ENCODE measurements at regions not wholly inside any gene's neighbourhood (a gene's known extent, or its start where the extent isn't known, plus 50 kb on each side); places are given as distances from the start of the nearest gene placed in this dataset.

GRCh38 chr2:150153646-150154307 lies 333.7 kb downstream of the RND3 start:
- TF ChIP-seq, protein P1, sequence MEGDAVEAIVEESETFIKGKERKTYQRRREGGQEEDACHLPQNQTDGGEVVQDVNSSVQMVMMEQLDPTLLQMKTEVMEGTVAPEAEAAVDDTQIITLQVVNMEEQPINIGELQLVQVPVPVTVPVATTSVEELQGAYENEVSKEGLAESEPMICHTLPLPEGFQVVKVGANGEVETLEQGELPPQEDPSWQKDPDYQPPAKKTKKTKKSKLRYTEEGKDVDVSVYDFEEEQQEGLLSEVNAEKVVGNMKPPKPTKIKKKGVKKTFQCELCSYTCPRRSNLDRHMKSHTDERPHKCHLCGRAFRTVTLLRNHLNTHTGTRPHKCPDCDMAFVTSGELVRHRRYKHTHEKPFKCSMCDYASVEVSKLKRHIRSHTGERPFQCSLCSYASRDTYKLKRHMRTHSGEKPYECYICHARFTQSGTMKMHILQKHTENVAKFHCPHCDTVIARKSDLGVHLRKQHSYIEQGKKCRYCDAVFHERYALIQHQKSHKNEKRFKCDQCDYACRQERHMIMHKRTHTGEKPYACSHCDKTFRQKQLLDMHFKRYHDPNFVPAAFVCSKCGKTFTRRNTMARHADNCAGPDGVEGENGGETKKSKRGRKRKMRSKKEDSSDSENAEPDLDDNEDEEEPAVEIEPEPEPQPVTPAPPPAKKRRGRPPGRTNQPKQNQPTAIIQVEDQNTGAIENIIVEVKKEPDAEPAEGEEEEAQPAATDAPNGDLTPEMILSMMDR (IDR thresholded peaks at IDR 0.05), result no peak
- TF ChIP-seq POLR2A (IDR thresholded peaks at IDR 0.05), result no peak
